WTC11 (cell line): ENCODE measurements at regions not wholly inside any gene's neighbourhood (a gene's known extent, or its start where the extent isn't known, plus 50 kb on each side); places are given as distances from the start of the nearest gene placed in this dataset.

Experiments used
- ATAC-seq: fragments of 200-7000 bp; cut with Tn5 transposase; 2 replicates; pipeline ENCODE4 v1.10.0; 2021; ENCODE audit warnings: mild to moderate bottlenecking, moderate library complexity
- CTCF ChIA-PET: fragments of 300-600 bp; sonication (Branson Sonifier 250); formaldehyde crosslinking; loops from one replicate; lab custom pipeline; 2021; ENCODE audit warnings: antibody characterized with exemption; lab: Charles Lee
- POLR2A ChIA-PET: fragments of 350-600 bp; sonication (Branson Sonifier 250); formaldehyde crosslinking; loops from one replicate; lab custom pipeline; 2021; ENCODE audit warnings: antibody characterized with exemption; lab: Charles Lee
- DNase-seq: peaks from one replicate; pipeline ENCODE4 v3.0.0; 2021; ENCODE audit warnings: low spot score
- H3K27ac Mint-ChIP-seq: 2 replicates; pipeline ENCODE4 v1.8.0; 2021; ENCODE audit warnings: mixed read lengths
- H3K27me3 Mint-ChIP-seq: 2 replicates; pipeline ENCODE4 v1.8.0; 2021; ENCODE audit warnings: low read depth, mild to moderate bottlenecking, moderate library complexity, mixed read lengths
- H3K36me3 Mint-ChIP-seq: 2 replicates; pipeline ENCODE4 v1.8.0; 2021; ENCODE audit warnings: mixed read lengths
- H3K4me1 Mint-ChIP-seq: 2 replicates; pipeline ENCODE4 v1.8.0; 2022; ENCODE audit warnings: mixed read lengths
- H3K4me3 Mint-ChIP-seq: 2 replicates; pipeline ENCODE4 v1.8.0; 2021; ENCODE audit warnings: mild to moderate bottlenecking, moderate library complexity, mixed read lengths
- H3K9me3 Mint-ChIP-seq: 2 replicates; pipeline ENCODE4 v1.8.0; 2021; ENCODE audit warnings: mixed read lengths
- ATF2 ChIP-seq: sonication (generic); formaldehyde crosslinking; IDR thresholded peaks from 2 replicates; pipeline ENCODE4 v1.8.1; 2022; ENCODE audit warnings: low read depth, missing genetic modification reagents, borderline replicate concordance
- ATF6 ChIP-seq: sonication (generic); formaldehyde crosslinking; IDR thresholded peaks from 2 replicates; pipeline ENCODE4 v1.8.1; 2023; ENCODE audit warnings: mild to moderate bottlenecking, missing genetic modification reagents
- CDX4 ChIP-seq: fragments of 250-450 bp; sonication (Bioruptor Pico); IDR thresholded peaks from 2 replicates; pipeline ENCODE4 v1.9.0; 2021; ENCODE audit warnings: moderate library complexity, mild to moderate bottlenecking, inconsistent platforms, borderline replicate concordance
- ERG ChIP-seq: fragments of 250-450 bp; sonication (Bioruptor Pico); IDR thresholded peaks from 2 replicates; pipeline ENCODE4 v1.8.0; 2021; ENCODE audit warnings: mild to moderate bottlenecking
- IRF2 ChIP-seq: sonication (generic); formaldehyde crosslinking; IDR thresholded peaks from 2 replicates; pipeline ENCODE4 v1.8.0; 2022; ENCODE audit warnings: low read depth, missing genetic modification reagents, borderline replicate concordance
- JAZF1 ChIP-seq: fragments of 250-450 bp; sonication (Bioruptor Pico); IDR thresholded peaks from 2 replicates; pipeline ENCODE4 v1.9.0; 2021; ENCODE audit warnings: moderate library complexity, mild to moderate bottlenecking, inconsistent platforms
- MYBL2 ChIP-seq: sonication (generic); formaldehyde crosslinking; IDR thresholded peaks from 2 replicates; pipeline ENCODE4 v1.8.1; 2023; ENCODE audit warnings: mild to moderate bottlenecking, moderate library complexity, missing genetic modification reagents
- NFATC4 ChIP-seq: fragments of 250-450 bp; sonication (Bioruptor Pico); IDR thresholded peaks from 2 replicates; pipeline ENCODE4 v1.9.0; 2021; ENCODE audit warnings: mild to moderate bottlenecking
- NR2C2 ChIP-seq: sonication (generic); formaldehyde crosslinking; IDR thresholded peaks from 2 replicates; pipeline ENCODE4 v1.8.0; 2022; ENCODE audit warnings: mild to moderate bottlenecking, missing genetic modification reagents
- PRRX2 ChIP-seq: fragments of 250-450 bp; sonication (Bioruptor Pico); IDR thresholded peaks from 2 replicates; pipeline ENCODE4 v1.8.0; 2021; ENCODE audit warnings: mild to moderate bottlenecking
- RORB ChIP-seq: fragments of 250-450 bp; sonication (Bioruptor Pico); IDR thresholded peaks from 2 replicates; pipeline ENCODE4 v1.9.0; 2021; ENCODE audit warnings: mild to moderate bottlenecking
- TEAD1 ChIP-seq: sonication (generic); formaldehyde crosslinking; IDR thresholded peaks from 2 replicates; pipeline ENCODE4 v1.8.0; 2022; ENCODE audit warnings: mild to moderate bottlenecking, missing genetic modification reagents
- TP53 ChIP-seq: sonication (generic); formaldehyde crosslinking; IDR thresholded peaks from 2 replicates; pipeline ENCODE4 v1.8.1; 2023; ENCODE audit warnings: mild to moderate bottlenecking, missing genetic modification reagents
- ZBTB43 ChIP-seq: sonication (generic); formaldehyde crosslinking; IDR thresholded peaks from 2 replicates; pipeline ENCODE4 v1.8.1; 2023; ENCODE audit warnings: mild to moderate bottlenecking, missing genetic modification reagents
- ZNF138 ChIP-seq: sonication (generic); formaldehyde crosslinking; conservative IDR thresholded peaks from 2 replicates; pipeline ENCODE4 v1.8.1; 2022; ENCODE audit warnings: mild to moderate bottlenecking, moderate library complexity, missing genetic modification reagents
- ZNF219 ChIP-seq: sonication (generic); formaldehyde crosslinking; IDR thresholded peaks from 2 replicates; pipeline ENCODE4 v1.8.0; 2023; ENCODE audit warnings: missing genetic modification reagents, mild to moderate bottlenecking, borderline replicate concordance
- ZNF232 ChIP-seq: sonication (generic); formaldehyde crosslinking; IDR thresholded peaks from 2 replicates; pipeline ENCODE4 v1.8.0; 2022; ENCODE audit warnings: mild to moderate bottlenecking, missing genetic modification reagents
- ZNF416 ChIP-seq: fragments of 250-450 bp; sonication (Bioruptor Pico); IDR thresholded peaks from 2 replicates; pipeline ENCODE4 v1.9.0; 2021; ENCODE audit warnings: mild to moderate bottlenecking, inconsistent platforms
- ZNF423 ChIP-seq: fragments of 250-450 bp; sonication (Bioruptor Pico); IDR thresholded peaks from 2 replicates; pipeline ENCODE4 v2.1.2; 2022; ENCODE audit warnings: mild to moderate bottlenecking, moderate library complexity
- ZNF425 ChIP-seq: fragments of 250-450 bp; sonication (Bioruptor Pico); conservative IDR thresholded peaks from 2 replicates; pipeline ENCODE4 v1.9.0; 2021; ENCODE audit warnings: mild to moderate bottlenecking

GRCh38 chr5:154648229-154648628 is 106.9 kb upstream of the LARP1 start:
- ATAC-seq (no peak), DNase-seq (no peak)
- POLR2A ChIA-PET = no interaction called here
- Mint-ChIP-seq H3K4me1 (peaks cover 21% of the 10 kb centered on the region), H3K9me3 (peaks cover 17% of the 10 kb centered on the region), H3K27ac (no peak overlapping the region), H3K36me3 (peaks cover 15% of the 10 kb centered on the region), H3K4me3 (no peak overlapping the region), H3K27me3 (peaks cover 26% of the 10 kb centered on the region)
- CTCF ChIA-PET = no interaction called here
- TF ChIP-seq PRRX2 (CRISPR knock-in tag) (no peak), RORB (CRISPR knock-in tag) (no peak), ERG (CRISPR knock-in tag) (no peak), NR2C2 (CRISPR knock-in tag) (no peak), ZBTB43 (CRISPR knock-in tag) (no peak), ZNF138 (no peak), NFATC4 (CRISPR knock-in tag) (no peak)

- DNase-seq (no peak), ATAC-seq (no peak)
- Mint-ChIP-seq H3K4me1 (peaks cover 18% of the 10 kb centered on the region), H3K4me3 (peak overlapping the region; percentile 65), H3K36me3 (peaks cover 18% of the 10 kb centered on the region), H3K9me3 (peaks cover 21% of the 10 kb centered on the region), H3K27me3 (peaks cover 26% of the 10 kb centered on the region), H3K27ac (no peak overlapping the region)
- TF ChIP-seq TP53 (CRISPR knock-in tag) = no peak
- no peak for TF ChIP-seq TEAD1 (CRISPR knock-in tag)
- no peak for TF ChIP-seq IRF2 (CRISPR knock-in tag)
- no peak for TF ChIP-seq ZNF423 (CRISPR knock-in tag)
- no peak for TF ChIP-seq ATF6 (CRISPR knock-in tag)
- no peak for TF ChIP-seq ZNF416
- TF ChIP-seq ATF2 (CRISPR knock-in tag) = no peak
- no peak for TF ChIP-seq JAZF1 (CRISPR knock-in tag)
- no peak for TF ChIP-seq ZNF219 (CRISPR knock-in tag)
- no peak for TF ChIP-seq MYBL2 (CRISPR knock-in tag)
- TF ChIP-seq ZNF232 (CRISPR knock-in tag) = no peak
- no peak for TF ChIP-seq ZNF138
- TF ChIP-seq ZNF425 (CRISPR knock-in tag) = no peak
- no peak for TF ChIP-seq CDX4 (CRISPR knock-in tag)
- CTCF ChIA-PET = interaction anchor here (0.5 to 1.8 kb wide), 5 partner anchors 16 to 130 kb away, joined by 3 to 6 read pairs (median 4); no protein-coding TSS in a partner anchor
- POLR2A ChIA-PET = interaction anchor here (0.9 to 1.0 kb wide), 2 partner anchors 81 to 261 kb away, joined by 3 read pairs; no protein-coding TSS in a partner anchor
These were observed 107.4 kb upstream of the LARP1 start for GRCh38 chr5:154647761-154648145.
